Thoracic aorta (tissue), 2 donors: ENCODE measurements at regions not wholly inside any gene's neighbourhood (a gene's known extent, or its start where the extent isn't known, plus 50 kb on each side); places are given as distances from the start of the nearest gene placed in this dataset.

ENCODE experiments used
- ATAC-seq: fragments of 150-250 bp; one replicate; pipeline ENCODE4 v1.8.0; 2017; ENCODE audit warnings: low read depth; ENCODE audit not compliant: insufficient number of reproducible peaks, low FRiP score
- DNase-seq: peaks from one replicate; pipeline ENCODE4 v3.0.0-alpha.2; 2020; ENCODE audit warnings: low spot score
- H3K27ac ChIP-seq, 2 donors: fragments of 200-600 bp; sonication (generic); 1 replicate in 1 of 2; 2 replicates in 1 of 2; pipeline ENCODE4 v1.5.1; 2016; ENCODE audit warnings: mild to moderate bottlenecking in 2 of 2, moderate library complexity in 2 of 2
- H3K27me3 ChIP-seq: fragments of 200-600 bp; sonication (generic); replicated peaks from 2 replicates; pipeline ENCODE4 v1.6.0; 2016; ENCODE audit warnings: mild to moderate bottlenecking; ENCODE audit not compliant: insufficient read depth
- H3K36me3 ChIP-seq: fragments of 200-600 bp; sonication (generic); one replicate; pipeline ENCODE4 v1.5.1; 2016
- H3K4me1 ChIP-seq, 2 donors: fragments of 200-600 bp; sonication (generic); 1 replicate in 1 of 2; 2 replicates in 1 of 2; pipeline versions ENCODE4 v1.5.1 to v1.6.0; 2016; ENCODE audit warnings: low read depth in 2 of 2, mild to moderate bottlenecking in 1 of 2; ENCODE audit not compliant: control insufficient read depth in 1 of 2
- H3K4me3 ChIP-seq: fragments of 200-600 bp; sonication (generic); 2 replicates; pipeline ENCODE4 v1.5.1; 2016; ENCODE audit warnings: mild to moderate bottlenecking
- H3K9me3 ChIP-seq: fragments of 200-600 bp; sonication (generic); 2 replicates; pipeline ENCODE4 v1.5.1; 2016
- CTCF ChIP-seq: fragments of 200-600 bp; sonication (generic); IDR thresholded peaks from one replicate; pipeline ENCODE4 v1.5.1; 2019; ENCODE audit warnings: antibody characterized with exemption

GRCh38 chr10:20709708-20710107 is 187.4 kb downstream of the NEBL start:
- Histone ChIP-seq H3K4me1 (peaks cover 0 to 26% of the 10 kb centered on the region in 2 donors), H3K9me3 (no peaks in the 10 kb centered on the region), H3K27ac (no peak overlapping the region), H3K27me3 (no peaks in the 10 kb centered on the region), H3K36me3 (no peaks in the 10 kb centered on the region), H3K4me3 (no peak overlapping the region)
- no peak for DNase-seq
- no peak for TF ChIP-seq CTCF
- no peak for ATAC-seq

- DNase-seq = no peak
- Histone ChIP-seq H3K36me3 (no peaks in the 10 kb centered on the region), H3K4me1 (peaks cover 0 to 26% of the 10 kb centered on the region in 2 donors), H3K9me3 (no peaks in the 10 kb centered on the region), H3K27ac (no peak overlapping the region), H3K27me3 (no peaks in the 10 kb centered on the region), H3K4me3 (no peak overlapping the region)
- TF ChIP-seq CTCF = no peak
- no peak for ATAC-seq
These were observed 188.8 kb downstream of the NEBL start for GRCh38 chr10:20708305-20708704.

GRCh38 chr10:20707251-20707650 is 189.9 kb downstream of the NEBL start:
- Histone ChIP-seq H3K4me1 (peaks cover 0 to 20% of the 10 kb centered on the region in 2 donors), H3K27me3 (no peaks in the 10 kb centered on the region), H3K36me3 (no peaks in the 10 kb centered on the region), H3K9me3 (no peaks in the 10 kb centered on the region), H3K27ac (no peak overlapping the region), H3K4me3 (no peak overlapping the region)
- no peak for TF ChIP-seq CTCF
- ATAC-seq = no peak
- DNase-seq = no peak

- H3K4me3 ChIP-seq = no peak overlapping the region
- no peaks in the 10 kb centered on the region for H3K36me3 ChIP-seq
- ATAC-seq (no peak), DNase-seq (no peak)
- H3K9me3 ChIP-seq = peaks cover 7% of the 10 kb centered on the region
- no peak overlapping the region for H3K27ac ChIP-seq
- no peaks in the 10 kb centered on the region for H3K4me1 ChIP-seq
- H3K27me3 ChIP-seq = no peaks in the 10 kb centered on the region
- TF ChIP-seq CTCF = no peak
These were observed 198.3 kb downstream of the NEBL start for GRCh38 chr10:20698837-20699236.

GRCh38 chr10:20694296-20694695 is 202.8 kb downstream of the NEBL start:
- ATAC-seq (no peak), DNase-seq (no peak)
- no peak for TF ChIP-seq CTCF
- Histone ChIP-seq H3K27ac (no peak overlapping the region), H3K9me3 (no peaks in the 10 kb centered on the region), H3K36me3 (no peaks in the 10 kb centered on the region), H3K4me1 (no peaks in the 10 kb centered on the region), H3K27me3 (no peaks in the 10 kb centered on the region), H3K4me3 (no peak overlapping the region)
